T-helper 1 cell treated with Interleukin-12 subunit alpha and Interleukin-12 subunit beta and Interleukin-4 antibody, amounts not matched to agents 30 ng/mL and 1 ng/mL, for 36 hours (primary cell): ENCODE measurements at regions not wholly inside any gene's neighbourhood (a gene's known extent, or its start where the extent isn't known, plus 50 kb on each side); places are given as distances from the start of the nearest gene placed in this dataset.

Experiments
- intact Hi-C: fragments of 100-400 bp; cut with micrococcal nuclease; formaldehyde crosslinking; loops from one replicate; pipeline ENCODE4 v1.15.1; 2024

GRCh38 chr12:75657354-75657753, 145.9 kb upstream of the KRR1 start:
- intact Hi-C loops = loop anchor here (5.0 kb wide), 3 partner anchors 65 to 275 kb away; no protein-coding TSS in a partner anchor

GRCh38 chr12:75656648-75657047, 145.2 kb upstream of the KRR1 start:
- intact Hi-C loops = loop anchor here (5.0 kb wide), 3 partner anchors 66 to 276 kb away; no protein-coding TSS in a partner anchor

- intact Hi-C loops = loop anchor here (5.0 kb wide), 3 partner anchors 66 to 276 kb away; no protein-coding TSS in a partner anchor
Measured at GRCh38 chr12:75656210-75656609, 144.8 kb upstream of the KRR1 start.

GRCh38 chr12:75655315-75655806, 144.0 kb upstream of the KRR1 start:
- intact Hi-C loops = loop anchor here (1.0 to 5.0 kb wide), 5 partner anchors 14 to 277 kb away; no protein-coding TSS in a partner anchor

- intact Hi-C loops = no loop called here
Measured at GRCh38 chr12:75651342-75651695, 139.9 kb upstream of the KRR1 start.

GRCh38 chr12:75650595-75651341, 139.4 kb upstream of the KRR1 start:
- intact Hi-C loops = no loop called here

- intact Hi-C loops = no loop called here
Measured at GRCh38 chr12:75650100-75650499, 138.7 kb upstream of the KRR1 start.

- intact Hi-C loops = loop anchor here (10.0 kb wide), 1 partner anchor 314 kb away; the partner anchor contains the start of genes CAPS2 and GLIPR1L1
Measured at GRCh38 chr12:75648856-75649255, 137.4 kb upstream of the KRR1 start.

- intact Hi-C loops = loop anchor here (10.0 kb wide), 1 partner anchor 312 kb away; the partner anchor contains the start of genes CAPS2 and GLIPR1L1
Measured at GRCh38 chr12:75646329-75647210, 135.2 kb upstream of the KRR1 start.

GRCh38 chr12:75644472-75645072, 133.2 kb upstream of the KRR1 start:
- intact Hi-C loops = loop anchor here (10.0 kb wide), 1 partner anchor 310 kb away; the partner anchor contains the start of genes CAPS2 and GLIPR1L1

GRCh38 chr12:75643119-75643518, 131.7 kb upstream of the KRR1 start:
- intact Hi-C loops = loop anchor here (10.0 kb wide), 1 partner anchor 308 kb away; the partner anchor contains the start of genes CAPS2 and GLIPR1L1

- intact Hi-C loops = loop anchor here (1.0 to 10.0 kb wide), 2 partner anchors 16 to 307 kb away; partner anchors contain the start of genes CAPS2 and GLIPR1L1
Measured at GRCh38 chr12:75642226-75642625, 130.8 kb upstream of the KRR1 start.

- intact Hi-C loops = loop anchor here (1.0 to 10.0 kb wide), 9 partner anchors 14 to 443 kb away; partner anchors contain the start of genes CAPS2, GLIPR1L1, NAP1L1 and PHLDA1
Measured at GRCh38 chr12:75641031-75641780, 129.8 kb upstream of the KRR1 start.

- intact Hi-C loops = loop anchor here (5.0 kb wide), 1 partner anchor 284 kb away; no protein-coding TSS in a partner anchor
Measured at GRCh38 chr12:75638792-75639191, 127.4 kb upstream of the KRR1 start.

- intact Hi-C loops = loop anchor here (5.0 kb wide), 1 partner anchor 286 kb away; no protein-coding TSS in a partner anchor
Measured at GRCh38 chr12:75636607-75637006, 125.2 kb upstream of the KRR1 start.

- intact Hi-C loops = loop anchor here (5.0 kb wide), 1 partner anchor 286 kb away; no protein-coding TSS in a partner anchor
Measured at GRCh38 chr12:75635606-75636444, 124.4 kb upstream of the KRR1 start.

- intact Hi-C loops = loop anchor here (5.0 kb wide), 1 partner anchor 288 kb away; no protein-coding TSS in a partner anchor
Measured at GRCh38 chr12:75634244-75635222, 123.1 kb upstream of the KRR1 start.

- intact Hi-C loops = no loop called here
Measured at GRCh38 chr12:75633789-75634188, 122.4 kb upstream of the KRR1 start.
